Transverse colon (tissue), 4 donors: ENCODE measurements at regions not wholly inside any gene's neighbourhood (a gene's known extent, or its start where the extent isn't known, plus 50 kb on each side); places are given as distances from the start of the nearest gene placed in this dataset.

Experiments
- DNase-seq: peaks from one replicate; pipeline ENCODE4 v3.0.0-alpha.2; 2019
- H3K27ac ChIP-seq, 4 donors: fragments of 200-600 bp; sonication (generic); 2 replicates each; pipeline ENCODE4 v1.5.1; 2016 to 2018; ENCODE audit warnings: inconsistent platforms in 4 of 4
- H3K27me3 ChIP-seq: fragments of 200-600 bp; sonication (generic); 2 replicates; pipeline ENCODE4 v1.5.1; 2017; ENCODE audit warnings: inconsistent platforms
- H3K36me3 ChIP-seq, 4 donors: fragments of 200-600 bp; sonication (generic); 2 replicates each; pipeline ENCODE4 v1.5.1; 2017 to 2019; ENCODE audit warnings: inconsistent platforms in 4 of 4
- H3K4me1 ChIP-seq, 4 donors: fragments of 200-600 bp; sonication (generic); 2 replicates each; pipeline ENCODE4 v1.5.1; 2017 to 2020; ENCODE audit warnings: inconsistent platforms in 4 of 4
- H3K4me3 ChIP-seq, 4 donors: fragments of 200-600 bp; sonication (generic); 1 replicate in 1 of 4; 2 replicates in 3 of 4; pipeline versions ENCODE4 v1.5.1 to v1.6.1; 2017 to 2019; ENCODE audit warnings: inconsistent platforms in 4 of 4
- H3K9me3 ChIP-seq, 2 donors: fragments of 200-600 bp; sonication (generic); 2 replicates each; pipeline ENCODE4 v1.5.1; 2017 to 2019; ENCODE audit warnings: inconsistent platforms in 2 of 2
- EP300 ChIP-seq: sonication (generic); formaldehyde crosslinking; IDR thresholded peaks from one replicate; pipeline ENCODE4 v1.6.1; 2017; ENCODE audit warnings: antibody characterized with exemption, low read depth
- POLR2A ChIP-seq: fragments of 450-650 bp; IDR thresholded peaks from one replicate; pipeline ENCODE4 v1.6.1; 2016; ENCODE audit warnings: antibody characterized with exemption, mild to moderate bottlenecking, moderate library complexity
- POLR2AphosphoS5 ChIP-seq, 3 donors: sonication (generic); formaldehyde crosslinking; IDR thresholded peaks; one replicate each; pipeline ENCODE4 v1.6.1; 2016; ENCODE audit warnings: antibody characterized with exemption in 3 of 3
- WGBS, 2 donors: methylation state at CpG; one replicate each; pipeline ENCODE4 v1.1.5; 2018; ENCODE audit warnings: low coverage in 1 of 2; 5-methylcytosine and 5-hydroxymethylcytosine counted together
- in situ Hi-C, 4 donors: fragments of 200-750 bp; cut with MboI; loops; one replicate each; pipeline versions ENCODE4 v1.15.0 to v1.15.1; 2017; ENCODE audit warnings: low sequenced_read_pairs in 3 of 4, low pct_ligation_motif_present in 1 of 4, low pct_unique_long_range_greater_than_20kb in 1 of 4
- intact Hi-C: fragments of 100-400 bp; cut with DNase I; formaldehyde crosslinking; loops from one replicate; pipeline ENCODE4 v1.15.1; 2023; ENCODE audit warnings: low total_unique reads
- TF ChIP-seq, protein P1 (sequence below), 5 experiments: fragments of 200-600 bp in 3 of 5; fragments of 450-650 bp in 2 of 5; sonication (generic) in 3 of 5; IDR thresholded peaks; 1 replicate in 2 of 5; 2 replicates in 3 of 5; pipeline ENCODE4 v1.5.1; 2016 to 2017; ENCODE audit warnings: antibody characterized with exemption in 5 of 5, inconsistent platforms in 3 of 5, mild to moderate bottlenecking in 2 of 5, moderate library complexity in 1 of 5

DNA sequence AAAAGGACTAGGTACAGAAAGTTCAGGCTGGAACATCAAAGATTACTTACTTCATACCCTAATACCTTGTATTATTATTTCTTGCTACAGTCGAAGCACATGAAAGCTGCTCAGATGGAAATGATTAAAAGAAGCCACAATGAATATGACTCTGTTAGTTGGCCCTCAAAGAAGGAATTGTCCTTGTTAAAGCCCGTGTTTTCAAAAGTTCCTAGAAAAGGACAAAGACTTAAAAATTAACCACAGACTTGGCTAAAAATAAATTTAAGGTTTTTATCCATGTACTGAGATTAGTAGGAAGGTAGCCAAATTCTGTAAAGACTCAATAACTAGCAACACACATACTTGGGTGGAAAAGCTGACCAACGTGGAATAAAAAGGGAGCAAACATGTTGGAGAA, 251.0 kb upstream of the RARB start:
- no peak for DNase-seq
- no peak for TF ChIP-seq POLR2A
- no peak for TF ChIP-seq EP300
- no peak for TF ChIP-seq POLR2AphosphoS5 (IDR thresholded peaks at IDR 0.05)
- TF ChIP-seq, protein P1, sequence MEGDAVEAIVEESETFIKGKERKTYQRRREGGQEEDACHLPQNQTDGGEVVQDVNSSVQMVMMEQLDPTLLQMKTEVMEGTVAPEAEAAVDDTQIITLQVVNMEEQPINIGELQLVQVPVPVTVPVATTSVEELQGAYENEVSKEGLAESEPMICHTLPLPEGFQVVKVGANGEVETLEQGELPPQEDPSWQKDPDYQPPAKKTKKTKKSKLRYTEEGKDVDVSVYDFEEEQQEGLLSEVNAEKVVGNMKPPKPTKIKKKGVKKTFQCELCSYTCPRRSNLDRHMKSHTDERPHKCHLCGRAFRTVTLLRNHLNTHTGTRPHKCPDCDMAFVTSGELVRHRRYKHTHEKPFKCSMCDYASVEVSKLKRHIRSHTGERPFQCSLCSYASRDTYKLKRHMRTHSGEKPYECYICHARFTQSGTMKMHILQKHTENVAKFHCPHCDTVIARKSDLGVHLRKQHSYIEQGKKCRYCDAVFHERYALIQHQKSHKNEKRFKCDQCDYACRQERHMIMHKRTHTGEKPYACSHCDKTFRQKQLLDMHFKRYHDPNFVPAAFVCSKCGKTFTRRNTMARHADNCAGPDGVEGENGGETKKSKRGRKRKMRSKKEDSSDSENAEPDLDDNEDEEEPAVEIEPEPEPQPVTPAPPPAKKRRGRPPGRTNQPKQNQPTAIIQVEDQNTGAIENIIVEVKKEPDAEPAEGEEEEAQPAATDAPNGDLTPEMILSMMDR (IDR thresholded peaks at IDR 0.05): no peak
- H3K36me3 ChIP-seq: no peaks in the 10 kb centered on the region
- H3K4me3 ChIP-seq: no peak overlapping the region
- in situ Hi-C loops: no loop called here
- H3K9me3 ChIP-seq: no peaks in the 10 kb centered on the region
- H3K27me3 ChIP-seq: no peaks in the 10 kb centered on the region
- 70 to 72% methylated on average over 3 of the region's 3 CpGs for WGBS, 2 donors
- H3K4me1 ChIP-seq: no peaks in the 10 kb centered on the region
- H3K27ac ChIP-seq: no peak overlapping the region
- intact Hi-C loops: no loop called here

DNA sequence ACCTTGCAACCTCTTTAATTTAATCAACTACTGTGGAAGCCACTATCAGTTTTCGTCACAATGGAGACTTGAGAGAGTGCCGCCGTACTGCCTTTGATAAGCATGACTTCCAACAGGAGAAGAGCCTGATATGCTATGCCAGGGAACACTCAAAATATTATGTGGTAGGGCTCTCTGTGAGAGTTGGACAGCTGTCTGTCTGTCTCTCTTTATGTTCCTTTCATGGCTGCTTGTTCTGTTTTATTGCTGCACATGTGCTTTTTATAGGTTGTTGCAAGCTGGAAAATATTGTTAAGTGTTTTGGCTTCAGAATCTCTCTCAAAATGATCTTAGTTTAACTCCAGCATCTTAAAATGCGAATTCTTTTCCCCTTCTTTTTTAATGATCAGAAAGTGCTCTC, 249.4 kb upstream of the RARB start:
- Histone ChIP-seq H3K4me1 (no peaks in the 10 kb centered on the region), H3K9me3 (no peaks in the 10 kb centered on the region), H3K4me3 (no peak overlapping the region), H3K27ac (no peak overlapping the region), H3K36me3 (no peaks in the 10 kb centered on the region), H3K27me3 (no peaks in the 10 kb centered on the region)
- in situ Hi-C loops: no loop called here
- no peak for DNase-seq
- no peak for TF ChIP-seq POLR2A
- 20 to 54% methylated on average over 1 to 4 of the region's 4 CpGs for WGBS, 2 donors
- intact Hi-C loops: no loop called here

DNA sequence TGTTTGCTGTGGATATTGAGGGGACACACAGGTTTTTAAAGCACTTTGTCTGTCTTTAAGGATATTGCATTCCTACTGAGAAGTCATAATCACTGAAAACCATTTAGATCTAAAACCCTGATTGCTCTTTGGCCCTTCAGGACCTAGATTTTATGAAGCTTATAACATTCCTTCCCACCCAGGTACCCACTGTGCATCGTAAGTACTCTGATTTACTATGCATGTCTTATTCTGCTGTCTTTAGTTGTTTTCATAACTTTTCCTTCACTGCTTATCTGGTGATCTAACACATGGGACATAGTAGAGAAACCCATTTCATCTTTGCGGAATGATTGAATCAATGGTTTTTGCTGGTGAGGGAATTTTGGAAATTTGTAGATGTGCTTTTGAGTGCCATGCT, 247.0 kb upstream of the RARB start:
- H3K9me3 ChIP-seq: no peaks in the 10 kb centered on the region
- intact Hi-C loops (no loop called here), in situ Hi-C loops (no loop called here)
- H3K27me3 ChIP-seq: no peaks in the 10 kb centered on the region
- no peak for DNase-seq
- H3K27ac ChIP-seq: no peak overlapping the region
- TF ChIP-seq POLR2A: no peak
- TF ChIP-seq, protein P1 (IDR thresholded peaks at IDR 0.05): no peak
- no peaks in the 10 kb centered on the region for H3K4me1 ChIP-seq
- no peak overlapping the region for H3K4me3 ChIP-seq
- no peaks in the 10 kb centered on the region for H3K36me3 ChIP-seq
- WGBS, 2 donors: 95 to 100% methylated on average over 2 of the region's 2 CpGs

DNA sequence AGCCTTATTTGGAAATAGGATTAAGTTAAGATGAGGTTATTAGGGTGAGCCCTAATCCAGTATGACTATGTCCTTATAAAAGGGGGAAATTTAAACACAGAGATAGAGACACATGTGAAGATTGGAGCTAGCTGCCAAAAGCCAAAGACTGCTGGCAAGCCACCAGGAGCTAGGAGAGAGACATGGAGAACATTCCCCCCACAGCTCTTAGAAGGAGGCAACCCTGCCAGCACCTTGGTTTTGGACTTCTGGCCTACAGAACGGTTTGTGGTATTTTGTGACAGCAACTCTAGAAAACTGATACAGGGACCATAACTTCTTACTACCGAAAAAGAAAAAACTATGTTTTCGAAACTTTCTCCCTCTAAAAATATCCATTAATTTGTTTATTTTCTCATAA, 245.3 kb upstream of the RARB start:
- intact Hi-C loops: no loop called here
- no peak for DNase-seq

More for the DNA sequence above, 245.3 kb upstream of the RARB start:
- WGBS, 2 donors: 68 to 78% methylated on average over 3 of the region's 3 CpGs
- no peak for TF ChIP-seq POLR2AphosphoS5 (IDR thresholded peaks at IDR 0.05)
- TF ChIP-seq, protein P1 (IDR thresholded peaks at IDR 0.05): no peak
- no peak for TF ChIP-seq POLR2A
- no peak for TF ChIP-seq EP300
- Histone ChIP-seq H3K36me3 (no peaks in the 10 kb centered on the region), H3K27ac (no peak overlapping the region), H3K9me3 (no peaks in the 10 kb centered on the region), H3K4me1 (no peaks in the 10 kb centered on the region), H3K4me3 (no peak overlapping the region), H3K27me3 (no peaks in the 10 kb centered on the region)
- in situ Hi-C loops: no loop called here
